Tibial artery (tissue), 4 donors: ENCODE measurements at regions not wholly inside any gene's neighbourhood (a gene's known extent, or its start where the extent isn't known, plus 50 kb on each side); places are given as distances from the start of the nearest gene placed in this dataset.
"Not testable (repeated sequence)": the region's sequence is repeated elsewhere in the genome, so short reads cannot be mapped to it uniquely, and the experiment has no call there.

Experiments
- DNase-seq, 2 donors: peaks; one replicate each; pipeline ENCODE4 v3.0.0-alpha.2; 2019
- H3K27ac ChIP-seq, 2 donors: fragments of 200-600 bp; sonication (generic) in 1 of 2; 1 replicate in 1 of 2; 2 replicates in 1 of 2; pipeline ENCODE4 v1.5.1; 2018 to 2019; ENCODE audit warnings: mild to moderate bottlenecking in 1 of 2
- H3K27me3 ChIP-seq, 2 donors: fragments of 200-600 bp; sonication (generic) in 1 of 2; one replicate each; pipeline versions ENCODE4 v1.5.1 to v1.6.0; 2016 to 2019
- H3K36me3 ChIP-seq, 3 donors: fragments of 200-600 bp; sonication (generic) in 2 of 3; one replicate each; pipeline ENCODE4 v1.5.1; 2016 to 2019; ENCODE audit warnings: mild to moderate bottlenecking in 2 of 3
- H3K4me1 ChIP-seq, 4 donors: fragments of 200-600 bp; sonication (generic) in 2 of 4; 1 replicate in 3 of 4; 2 replicates in 1 of 4; pipeline ENCODE4 v1.5.1; 2016 to 2019
- H3K4me3 ChIP-seq, 2 donors: fragments of 200-600 bp; sonication (generic) in 1 of 2; 1 replicate in 1 of 2; 2 replicates in 1 of 2; pipeline ENCODE4 v1.5.1; 2018 to 2019; ENCODE audit warnings: mild to moderate bottlenecking in 2 of 2
- H3K9me3 ChIP-seq, 3 donors: fragments of 200-600 bp; sonication (generic) in 1 of 3; one replicate each; pipeline ENCODE4 v1.5.1; 2016 to 2019
- intact Hi-C: fragments of 100-400 bp; cut with DNase I; formaldehyde crosslinking; loops from one replicate; pipeline ENCODE4 v1.15.0; 2023; ENCODE audit warnings: low total_unique reads
- TF ChIP-seq, protein P1 (sequence below), 2 experiments: fragments of 200-600 bp in 1 of 2; fragments of 450-650 bp in 1 of 2; IDR thresholded peaks; one replicate each; pipeline ENCODE4 v1.5.1; 2017 to 2019; ENCODE audit warnings: antibody characterized with exemption in 2 of 2, mild to moderate bottlenecking in 1 of 2, moderate library complexity in 1 of 2

DNA sequence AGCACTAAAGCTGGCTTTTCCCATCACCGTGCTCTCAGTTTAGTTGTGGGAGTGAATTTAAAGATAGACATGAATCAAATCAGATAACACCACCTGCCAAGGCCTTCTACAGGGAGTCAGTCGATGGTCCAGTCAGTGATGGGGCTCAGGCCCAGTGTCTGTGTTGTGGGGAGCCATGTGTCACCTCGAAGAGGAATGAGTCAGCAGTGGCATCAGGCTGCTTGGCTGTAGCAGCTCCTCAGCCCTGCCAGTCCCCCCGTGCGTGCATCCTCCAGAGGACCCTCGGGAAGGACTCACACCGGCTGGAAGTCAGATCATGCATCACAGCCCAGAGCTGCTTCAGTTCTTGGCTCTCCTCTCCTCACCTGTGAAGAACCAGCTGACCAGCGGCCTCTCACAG is 420.4 kb upstream of the RAB6C start:
- H3K36me3 ChIP-seq, result no peaks in the 10 kb centered on the region
- no peaks in the 10 kb centered on the region for H3K9me3 ChIP-seq
- TF ChIP-seq, protein P1, sequence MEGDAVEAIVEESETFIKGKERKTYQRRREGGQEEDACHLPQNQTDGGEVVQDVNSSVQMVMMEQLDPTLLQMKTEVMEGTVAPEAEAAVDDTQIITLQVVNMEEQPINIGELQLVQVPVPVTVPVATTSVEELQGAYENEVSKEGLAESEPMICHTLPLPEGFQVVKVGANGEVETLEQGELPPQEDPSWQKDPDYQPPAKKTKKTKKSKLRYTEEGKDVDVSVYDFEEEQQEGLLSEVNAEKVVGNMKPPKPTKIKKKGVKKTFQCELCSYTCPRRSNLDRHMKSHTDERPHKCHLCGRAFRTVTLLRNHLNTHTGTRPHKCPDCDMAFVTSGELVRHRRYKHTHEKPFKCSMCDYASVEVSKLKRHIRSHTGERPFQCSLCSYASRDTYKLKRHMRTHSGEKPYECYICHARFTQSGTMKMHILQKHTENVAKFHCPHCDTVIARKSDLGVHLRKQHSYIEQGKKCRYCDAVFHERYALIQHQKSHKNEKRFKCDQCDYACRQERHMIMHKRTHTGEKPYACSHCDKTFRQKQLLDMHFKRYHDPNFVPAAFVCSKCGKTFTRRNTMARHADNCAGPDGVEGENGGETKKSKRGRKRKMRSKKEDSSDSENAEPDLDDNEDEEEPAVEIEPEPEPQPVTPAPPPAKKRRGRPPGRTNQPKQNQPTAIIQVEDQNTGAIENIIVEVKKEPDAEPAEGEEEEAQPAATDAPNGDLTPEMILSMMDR (IDR thresholded peaks at IDR 0.05), result no peak
- intact Hi-C loops, result no loop called here
- H3K27me3 ChIP-seq, result no peaks in the 10 kb centered on the region
- DNase-seq, result no peak
- H3K27ac ChIP-seq, result no peak overlapping the region
- H3K4me3 ChIP-seq, result no peak overlapping the region
- H3K4me1 ChIP-seq, result no peaks in the 10 kb centered on the region

DNA sequence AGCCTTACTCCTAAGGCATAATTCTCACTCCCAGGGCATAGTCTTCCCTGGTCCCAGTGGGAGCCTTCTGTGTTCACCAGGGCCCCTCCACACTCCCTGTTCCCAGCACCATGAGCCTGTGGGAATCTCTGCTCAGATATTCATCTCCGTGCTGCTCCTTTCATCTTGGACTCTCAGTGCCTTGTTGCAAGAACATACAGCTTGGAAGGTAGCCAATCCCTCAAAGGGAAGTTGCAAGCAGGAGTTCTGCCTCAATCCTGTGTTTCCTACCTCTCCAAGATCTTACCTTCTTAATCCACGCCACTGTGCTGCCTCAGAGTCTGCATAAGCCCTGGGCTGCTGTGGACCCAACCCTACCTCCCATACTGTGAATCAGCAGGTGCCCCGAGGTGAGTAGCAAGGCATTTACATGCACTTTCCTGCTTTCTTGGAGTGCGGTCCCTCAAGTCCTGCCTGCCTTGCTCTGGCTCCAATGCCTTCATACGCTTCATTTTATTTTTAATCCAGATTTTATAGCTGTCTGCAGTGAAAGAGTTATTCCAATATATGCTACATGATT is 413.8 kb upstream of the RAB6C start:
- H3K4me1 ChIP-seq, result no peaks in the 10 kb centered on the region
- intact Hi-C loops, result no loop called here
- no peak for DNase-seq
- peaks cover 0 to 6% (median 3%) of the 10 kb centered on the region in 3 donors for H3K9me3 ChIP-seq
- H3K27ac ChIP-seq, result no peak overlapping the region
- H3K27me3 ChIP-seq, result no peaks in the 10 kb centered on the region
- H3K36me3 ChIP-seq, result no peaks in the 10 kb centered on the region
- TF ChIP-seq, protein P1 (IDR thresholded peaks at IDR 0.05), result no peak
- H3K4me3 ChIP-seq, result no peak overlapping the region

DNA sequence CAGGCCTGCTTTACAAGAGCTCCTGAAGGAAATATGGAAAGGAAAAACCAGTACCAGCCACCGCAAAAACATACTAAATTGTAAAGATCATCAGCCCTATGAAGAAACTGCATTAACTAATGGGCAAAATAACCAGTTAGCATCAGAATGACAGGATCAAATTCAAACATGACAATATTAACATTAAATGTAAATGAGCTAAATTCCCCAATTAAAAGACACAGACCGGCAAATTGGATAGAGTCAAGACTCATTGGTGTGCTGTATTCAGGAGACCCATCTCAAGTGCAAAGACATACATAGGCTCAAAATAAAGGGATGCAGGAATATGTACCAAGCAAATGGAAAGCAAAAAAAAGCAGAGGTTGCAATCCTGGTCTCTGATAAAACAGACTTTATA is 408.7 kb upstream of the RAB6C start:
- DNase-seq, H3K27me3 ChIP-seq, H3K27ac ChIP-seq, H3K36me3 ChIP-seq, intact Hi-C loops, H3K4me3 ChIP-seq, H3K4me1 ChIP-seq: not testable (repeated sequence)
- H3K9me3 ChIP-seq, result peaks cover 0 to 13% (median 10%) of the 10 kb centered on the region in 3 donors

- TF ChIP-seq, protein P1 (IDR thresholded peaks at IDR 0.05), result no peak
- H3K4me3 ChIP-seq, result no peak overlapping the region
- intact Hi-C loops, result no loop called here
- no peaks in the 10 kb centered on the region for H3K4me1 ChIP-seq
- H3K36me3 ChIP-seq, result no peaks in the 10 kb centered on the region
- DNase-seq, result no peak
- no peak overlapping the region for H3K27ac ChIP-seq
- H3K27me3 ChIP-seq, result no peaks in the 10 kb centered on the region
- peaks cover 0 to 13% (median 6%) of the 10 kb centered on the region in 3 donors for H3K9me3 ChIP-seq
Measured at GRCh38 chr2:129575431-129575830, 404.0 kb upstream of the RAB6C start.

GRCh38 chr2:129575880-129576279 is 403.6 kb upstream of the RAB6C start:
- Histone ChIP-seq H3K4me1 (no peaks in the 10 kb centered on the region), H3K9me3 (peaks cover 0 to 12% (median 3%) of the 10 kb centered on the region in 3 donors), H3K27me3 (no peaks in the 10 kb centered on the region), H3K36me3 (no peaks in the 10 kb centered on the region), H3K4me3 (no peak overlapping the region), H3K27ac (no peak overlapping the region)
- TF ChIP-seq, protein P1 (IDR thresholded peaks at IDR 0.05), result no peak
- DNase-seq, result no peak
- intact Hi-C loops, result no loop called here

DNA sequence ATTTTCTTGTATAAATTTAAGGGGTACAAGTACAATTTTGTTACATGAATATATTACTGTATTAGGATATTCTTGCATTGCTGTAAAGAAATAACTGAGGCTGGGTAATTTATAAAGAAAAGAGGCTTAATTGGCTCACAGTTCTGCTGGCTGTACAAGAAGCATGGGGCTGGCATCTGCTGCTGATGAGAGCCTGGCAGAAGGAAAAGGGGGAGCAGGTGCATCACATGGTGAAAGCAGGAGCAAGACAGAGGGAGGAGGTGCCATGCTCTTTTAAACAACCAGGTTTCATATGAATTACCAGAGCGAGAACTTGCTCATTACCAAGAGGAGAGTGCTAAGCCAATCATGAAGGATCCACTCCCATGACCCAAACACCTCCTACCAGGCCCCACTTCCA is 399.5 kb upstream of the RAB6C start:
- no peaks in the 10 kb centered on the region for H3K27me3 ChIP-seq
- intact Hi-C loops, result no loop called here
- TF ChIP-seq, protein P1 (IDR thresholded peaks at IDR 0.05), result no peak
- no peak for DNase-seq
- peaks cover 4 to 14% (median 9%) of the 10 kb centered on the region in 3 donors for H3K9me3 ChIP-seq
- no peaks in the 10 kb centered on the region for H3K4me1 ChIP-seq
- no peak overlapping the region for H3K27ac ChIP-seq
- H3K36me3 ChIP-seq, result no peaks in the 10 kb centered on the region
- H3K4me3 ChIP-seq, result no peak overlapping the region
